HT-29 (cell line): ENCODE measurements at regions not wholly inside any gene's neighbourhood (a gene's known extent, or its start where the extent isn't known, plus 50 kb on each side); places are given as distances from the start of the nearest gene placed in this dataset.
A peak's percentile ranks its signal among the peaks of the same experiment; 100 is the strongest.
"Not testable (repeated sequence)": the region's sequence is repeated elsewhere in the genome, so short reads cannot be mapped to it uniquely, and the experiment has no call there.

Experiments
- DNase-seq: peaks from one replicate; pipeline ENCODE4 v3.0.0-alpha.2; 2015; ENCODE audit warnings: low spot score

DNA sequence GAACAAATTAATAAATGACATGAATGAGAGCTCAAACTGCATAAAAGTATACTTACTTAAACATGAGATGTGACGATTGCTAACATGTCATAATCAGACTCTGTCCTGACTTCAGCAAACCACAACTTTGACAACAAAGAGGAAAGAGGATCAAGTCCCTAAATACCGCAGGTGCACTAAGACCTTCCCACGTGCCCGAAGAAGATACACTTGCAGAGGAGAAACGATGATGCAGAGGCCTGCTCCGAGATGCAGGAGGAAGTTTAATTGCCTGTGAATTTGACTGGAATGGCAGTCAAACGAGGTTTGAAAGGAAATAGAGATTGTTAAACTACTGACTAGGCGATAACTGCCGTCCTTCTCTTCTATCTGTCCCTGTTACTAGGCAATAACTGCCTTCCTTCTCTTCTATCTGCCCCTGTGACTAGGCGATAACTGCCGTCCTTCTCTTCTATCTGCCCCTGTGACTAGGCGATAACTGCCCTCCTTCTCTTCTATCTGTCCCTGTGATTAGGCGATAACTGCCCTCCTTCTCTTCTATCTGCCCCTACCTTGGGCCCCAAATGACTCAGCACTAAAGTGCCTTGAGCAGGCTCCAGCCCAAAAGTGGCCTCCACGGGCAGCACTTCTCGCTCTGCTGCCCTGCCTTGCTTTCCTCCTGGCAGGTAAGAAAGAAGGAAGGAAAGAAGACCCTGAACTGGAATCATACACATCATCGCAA lies 2226.0 kb upstream of the DEFB115 start:
- DNase-seq = not testable (repeated sequence)

DNA sequence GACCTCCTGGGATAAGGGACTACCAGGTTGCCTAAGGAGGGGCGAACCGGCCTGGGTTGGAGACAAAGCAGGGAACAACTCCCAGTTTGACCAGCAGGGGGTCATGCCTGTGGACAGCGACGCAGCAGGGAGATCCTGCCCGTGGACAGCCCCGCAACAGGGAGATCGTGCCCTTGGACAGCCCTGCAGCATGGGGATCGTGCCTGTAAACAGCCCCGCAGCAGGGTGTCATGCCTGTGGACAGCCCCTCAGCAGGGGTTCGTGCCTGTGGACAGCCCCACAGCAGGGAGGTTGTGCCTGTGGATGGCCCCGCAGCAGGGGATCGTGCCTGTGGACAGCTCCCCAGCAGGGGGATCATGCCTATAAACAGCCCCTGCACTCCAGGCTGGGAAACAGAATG lies 2213.2 kb upstream of the DEFB115 start:
- DNase-seq = peak; percentile 5

DNA sequence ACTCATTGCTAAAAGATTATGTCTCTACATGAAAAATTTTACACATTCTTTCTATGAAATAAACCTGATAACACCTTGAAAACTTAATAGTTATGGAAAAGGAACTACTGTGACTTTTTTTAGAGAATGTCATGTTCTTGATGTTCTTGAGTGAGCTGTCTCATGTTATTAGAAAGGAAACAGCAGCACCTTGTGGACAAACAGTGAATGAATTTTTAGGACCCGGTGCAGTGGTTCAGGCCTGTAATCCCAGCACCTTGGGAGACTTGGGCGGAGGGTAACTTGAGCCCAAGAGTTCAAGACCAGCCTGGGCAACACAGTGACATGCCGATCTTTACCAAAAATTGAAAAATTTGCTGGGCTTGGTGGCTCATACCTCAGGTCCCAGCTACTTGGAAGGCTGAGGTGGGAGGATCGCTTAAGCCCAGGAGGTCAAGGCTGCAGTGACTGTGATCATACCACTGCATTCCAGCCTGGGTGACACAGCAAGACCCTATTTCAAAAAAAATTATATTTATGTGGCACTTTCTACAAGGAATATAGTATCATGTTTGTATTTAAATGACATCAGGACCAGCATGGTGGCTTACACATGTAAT lies 2207.4 kb upstream of the DEFB115 start:
- peak; percentile 72 for DNase-seq

DNA sequence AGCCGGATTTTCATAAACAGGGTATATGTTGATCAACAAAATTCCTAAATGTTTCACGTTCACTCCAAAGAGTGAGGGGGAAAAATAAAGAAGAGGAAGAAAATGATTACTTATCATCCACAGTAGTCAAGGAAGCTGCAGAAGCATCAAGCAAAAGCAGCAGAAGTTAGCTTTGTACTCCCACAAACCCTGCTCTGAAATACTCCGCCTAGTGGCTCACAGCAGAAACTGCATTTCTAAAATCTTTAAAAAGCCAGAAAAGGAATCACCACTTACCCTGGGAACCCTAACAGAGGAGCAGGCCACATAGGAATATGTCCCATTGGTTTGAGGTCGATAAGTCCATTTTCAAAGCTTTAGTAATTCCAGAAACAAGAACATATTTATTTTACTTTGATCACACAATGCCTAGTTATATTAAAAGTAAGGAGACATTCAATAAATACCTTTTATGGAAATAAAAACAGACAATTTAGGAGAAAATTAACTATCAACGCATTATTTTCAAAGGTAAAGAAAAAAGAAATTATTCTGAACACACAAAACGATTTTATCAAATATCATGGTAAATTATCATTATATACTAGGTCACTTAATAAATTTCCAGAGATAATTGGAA lies 2199.5 kb upstream of the DEFB115 start:
- DNase-seq = peak; percentile 49

DNA sequence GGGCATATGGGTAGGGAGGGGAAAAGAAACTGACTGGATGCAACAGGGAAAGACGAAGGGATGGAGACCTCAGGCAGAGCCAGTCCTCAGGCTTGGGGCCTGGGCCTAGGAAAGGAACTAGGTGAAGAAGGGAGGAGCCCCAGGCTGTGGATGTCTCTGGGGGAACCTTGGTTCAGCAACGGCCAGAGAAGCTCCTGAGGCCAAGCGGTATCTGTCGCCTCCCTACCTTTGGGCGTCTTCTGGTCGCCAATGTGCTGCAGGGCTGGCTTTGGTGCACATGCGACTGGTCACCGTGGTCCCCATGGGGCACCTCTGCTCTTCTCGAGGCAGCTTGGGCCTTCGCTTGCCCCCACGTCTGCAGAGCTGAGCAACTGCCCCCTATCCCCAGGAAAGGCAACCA lies 2195.0 kb upstream of the DEFB115 start:
- not testable (repeated sequence) for DNase-seq

DNA sequence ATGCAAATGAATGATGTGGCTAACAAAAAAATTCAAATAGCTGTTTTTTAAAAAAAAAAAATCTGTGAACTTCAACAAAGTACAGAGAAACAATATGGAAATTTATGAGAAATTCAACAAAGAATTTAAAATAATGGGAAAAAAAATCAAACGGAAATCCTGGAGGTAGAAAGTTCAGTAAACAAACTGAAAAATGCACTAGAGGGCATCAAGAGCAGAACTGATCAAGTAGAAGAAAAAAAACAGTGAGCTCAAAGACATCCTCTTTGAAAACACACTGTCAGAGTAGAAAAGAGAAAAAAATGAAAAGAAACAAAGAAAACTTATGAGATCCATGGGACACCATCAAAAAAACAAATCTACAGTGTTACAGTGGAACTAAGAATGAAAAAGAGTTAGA lies 2191.1 kb upstream of the DEFB115 start:
- not testable (repeated sequence) for DNase-seq

DNA sequence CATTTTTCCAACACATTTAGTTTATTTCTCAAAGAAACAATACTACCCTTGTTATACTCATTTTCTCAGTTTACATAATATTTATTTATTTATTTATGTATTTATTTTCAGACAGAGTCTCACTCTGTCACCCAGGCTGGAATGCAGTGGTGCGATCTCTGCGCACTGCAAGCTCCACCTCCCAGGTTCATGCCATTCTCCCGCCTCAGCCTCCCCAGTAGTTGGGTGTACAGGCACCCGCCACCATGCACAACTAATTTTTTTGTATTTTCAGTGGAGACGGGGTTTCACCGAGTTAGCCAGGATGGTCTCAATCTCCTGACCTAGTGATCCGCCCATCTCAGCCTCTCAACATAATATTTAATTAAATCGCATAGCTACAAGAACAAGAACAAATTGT lies 2183.8 kb upstream of the DEFB115 start:
- not testable (repeated sequence) for DNase-seq

DNA sequence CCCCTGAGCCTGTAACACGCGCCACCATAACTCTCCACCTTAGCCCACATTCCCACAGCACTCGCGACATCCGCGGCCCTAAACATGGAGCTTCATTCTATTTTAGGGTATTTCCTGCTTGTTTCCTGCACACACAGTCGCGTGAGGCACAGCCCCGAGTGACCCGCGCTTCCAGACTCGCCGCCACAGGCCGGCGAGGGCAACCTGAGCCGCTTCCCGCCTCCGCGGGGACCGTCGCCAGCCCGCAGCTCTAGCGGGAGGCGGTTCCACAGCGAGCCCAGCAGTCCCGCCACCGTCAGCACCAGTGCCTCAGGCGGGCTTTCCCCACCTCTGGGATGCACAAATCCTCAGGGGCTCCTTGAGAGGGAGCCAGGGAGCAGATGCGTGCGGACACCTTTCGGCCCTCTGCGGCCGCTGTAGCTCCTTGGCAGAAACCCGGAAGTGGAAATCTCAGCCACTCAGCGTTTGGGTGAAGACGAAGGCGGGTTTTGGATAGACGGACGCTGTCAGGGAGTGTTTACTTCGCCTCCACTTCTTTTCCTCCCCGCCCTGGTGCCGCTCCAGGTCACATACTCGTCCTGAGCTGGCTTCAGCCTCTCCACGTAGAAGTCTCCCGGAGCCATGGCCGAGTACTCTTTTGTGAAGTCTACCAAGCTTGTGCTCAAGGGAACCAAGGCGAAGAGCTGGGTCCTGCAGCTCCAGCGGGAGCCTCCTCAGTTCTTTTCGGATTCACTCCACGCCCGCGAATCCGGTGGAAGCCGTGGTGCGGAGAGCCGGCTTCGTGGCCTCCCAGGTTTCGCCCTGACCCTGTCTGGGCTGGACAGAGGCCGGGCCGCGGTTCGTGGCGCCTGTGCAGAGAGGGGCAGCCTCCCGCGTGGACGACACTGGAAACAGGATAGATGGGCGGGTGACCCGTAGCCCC lies 2177.4 kb upstream of the DEFB115 start:
- DNase-seq = no peak

DNA sequence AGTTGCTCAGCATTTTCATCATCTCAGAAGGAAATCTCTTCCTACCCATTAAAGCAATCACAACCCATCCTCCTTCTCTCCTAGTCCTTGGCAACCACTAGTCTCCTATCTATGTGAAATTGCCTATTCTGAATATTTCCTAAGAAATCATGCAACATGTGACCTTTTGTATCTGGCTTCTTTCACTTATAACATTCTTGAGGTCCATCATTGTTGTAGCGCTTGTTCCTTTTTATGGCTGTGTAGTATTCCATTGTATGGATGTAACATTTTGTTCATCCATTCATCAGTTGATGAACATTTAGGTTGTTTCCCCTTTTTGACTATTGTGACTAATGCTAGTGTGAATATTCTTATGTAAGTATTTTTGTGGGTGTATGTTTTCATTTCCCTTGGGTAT lies 2175.8 kb upstream of the DEFB115 start:
- DNase-seq = not testable (repeated sequence)

DNA sequence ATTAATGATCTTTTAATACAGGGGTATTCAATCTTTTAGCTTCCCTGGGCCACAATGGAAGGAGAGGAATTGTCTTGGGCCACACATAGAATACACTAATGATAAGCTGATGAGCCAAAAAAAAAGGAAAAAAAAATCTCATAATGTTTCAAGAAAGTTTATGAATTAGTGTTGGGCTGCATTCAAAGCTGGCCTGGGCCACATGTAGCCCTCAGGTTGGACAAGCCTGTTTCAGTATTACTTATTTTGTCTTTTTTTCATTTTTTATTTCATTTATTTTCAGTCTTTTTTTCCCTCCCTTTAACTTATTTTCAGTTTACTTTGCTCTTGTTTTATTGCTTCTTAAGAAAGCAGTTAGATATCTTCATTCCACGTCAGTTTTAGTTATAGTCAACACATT lies 2171.8 kb upstream of the DEFB115 start:
- no peak for DNase-seq

DNA sequence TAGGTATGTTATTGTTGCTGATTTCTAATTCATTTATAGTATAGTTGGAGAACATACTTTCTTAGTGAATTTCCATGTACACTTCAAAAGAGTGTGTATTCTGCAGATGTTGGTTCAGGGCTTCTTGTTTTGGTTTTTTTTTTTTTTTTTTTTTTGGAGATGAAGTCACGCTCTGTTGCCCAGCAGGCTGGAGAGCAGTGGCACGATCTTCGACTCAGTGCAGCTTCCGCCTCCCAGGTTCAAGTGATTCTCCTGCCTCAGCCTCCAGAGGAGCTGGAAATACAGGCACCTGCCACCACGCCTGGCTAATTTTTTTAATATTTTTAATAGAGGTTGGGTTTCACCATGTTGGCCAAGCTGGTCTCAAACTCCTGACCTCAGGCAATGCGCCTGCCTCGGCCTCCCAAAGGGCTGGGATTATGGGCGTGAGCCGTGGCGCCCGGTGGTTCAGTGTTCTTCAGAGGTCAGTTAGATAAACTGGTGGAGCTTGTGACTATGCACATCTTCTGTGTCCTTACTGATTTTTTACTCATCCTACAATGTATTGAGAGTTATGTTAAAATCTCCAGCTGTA lies 2171.2 kb upstream of the DEFB115 start:
- not testable (repeated sequence) for DNase-seq

DNA sequence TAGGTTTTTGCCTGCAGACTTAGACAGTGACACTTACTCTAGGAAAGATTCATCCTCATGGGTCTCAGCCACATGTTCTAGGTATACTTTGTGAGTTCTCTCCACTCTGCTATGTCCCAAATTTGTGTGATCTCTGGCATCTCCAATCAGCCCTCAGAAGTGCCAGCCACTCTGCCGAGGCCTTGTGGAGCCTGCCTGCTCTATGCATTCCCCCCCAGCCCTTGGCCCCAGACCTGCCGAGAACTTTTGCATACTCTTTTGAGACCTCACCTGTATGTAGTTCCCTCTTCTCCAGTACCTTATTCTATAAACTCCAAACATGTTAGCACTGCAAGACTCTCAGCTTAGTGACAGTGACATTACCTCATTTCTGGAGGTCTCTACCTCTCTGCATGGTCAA lies 2170.5 kb upstream of the DEFB115 start:
- DNase-seq = no peak

DNA sequence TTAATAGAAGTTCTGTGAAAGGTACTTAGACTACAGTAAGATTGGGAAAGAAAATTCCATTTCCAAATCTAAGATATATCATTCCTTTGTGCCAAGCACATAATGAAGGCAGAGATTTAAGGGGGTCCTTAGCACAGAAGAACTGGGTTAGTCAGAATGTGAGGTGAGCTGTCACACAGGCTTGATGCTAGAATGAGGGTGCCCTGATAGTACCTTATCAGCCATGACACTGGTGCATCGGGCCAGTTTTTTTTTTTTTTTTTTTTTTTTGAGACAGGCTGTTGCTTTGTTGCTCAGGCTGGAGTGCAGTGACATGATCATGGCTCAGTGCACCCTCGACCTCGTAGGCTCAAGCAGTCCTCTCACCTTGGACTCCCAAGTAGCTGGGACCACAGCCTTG lies 2169.6 kb upstream of the DEFB115 start:
- not testable (repeated sequence) for DNase-seq

DNA sequence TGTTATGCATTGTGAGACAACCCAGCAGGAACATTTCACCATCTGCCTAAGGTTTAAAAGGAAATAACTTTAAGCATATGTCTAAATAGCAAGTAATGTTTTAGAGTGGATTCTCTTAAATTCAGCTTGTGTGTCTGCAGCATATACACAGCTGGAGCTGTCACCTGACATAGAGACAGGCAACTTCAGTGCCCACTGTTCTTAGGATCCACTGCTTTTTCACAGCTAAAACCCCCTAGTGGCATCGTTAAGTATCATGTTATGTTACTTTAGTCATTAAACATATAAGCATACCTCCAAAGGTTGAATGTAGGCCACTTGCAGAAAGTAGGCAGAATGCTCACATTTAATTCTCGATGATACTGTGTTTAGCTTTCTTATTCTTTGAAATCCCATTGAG lies 2169.0 kb upstream of the DEFB115 start:
- peak; percentile 33 for DNase-seq

DNA sequence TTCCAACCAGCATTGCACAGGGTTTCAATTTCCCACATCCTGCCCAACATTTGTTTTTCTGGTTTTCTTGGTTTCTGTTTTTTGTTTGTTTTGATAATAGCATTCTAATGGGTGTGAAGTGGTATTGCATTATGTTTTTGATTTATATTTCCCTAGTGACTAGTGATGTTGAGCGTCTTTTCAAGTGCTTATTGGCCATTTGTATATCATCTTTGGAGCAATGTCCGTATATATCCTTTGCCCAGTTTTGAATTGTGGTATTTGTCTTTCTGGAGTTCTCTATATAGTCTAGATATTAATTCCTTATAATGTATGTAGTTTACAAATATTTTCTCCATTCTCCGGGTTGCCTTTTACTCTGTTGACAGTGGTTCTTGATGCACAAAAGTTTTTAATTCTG lies 2168.1 kb upstream of the DEFB115 start:
- not testable (repeated sequence) for DNase-seq

DNA sequence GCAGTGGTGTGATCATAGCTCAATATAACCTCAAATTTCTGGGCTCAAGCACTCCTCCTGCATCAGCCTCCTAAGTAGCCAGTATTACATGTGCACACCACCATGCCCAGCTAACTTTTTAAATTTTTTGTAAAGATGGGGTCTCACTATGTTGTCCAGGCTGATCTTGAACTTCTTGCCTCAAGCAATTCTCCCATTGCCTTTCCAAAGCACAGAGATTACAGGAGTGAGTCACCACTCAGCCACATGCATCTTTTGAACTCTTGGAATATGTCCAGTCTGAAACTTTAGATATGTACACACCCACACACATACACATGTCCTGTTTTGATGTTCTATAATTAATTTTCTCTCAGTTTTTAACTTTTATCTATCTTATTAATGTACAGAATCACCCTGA lies 2163.5 kb upstream of the DEFB115 start:
- not testable (repeated sequence) for DNase-seq

DNA sequence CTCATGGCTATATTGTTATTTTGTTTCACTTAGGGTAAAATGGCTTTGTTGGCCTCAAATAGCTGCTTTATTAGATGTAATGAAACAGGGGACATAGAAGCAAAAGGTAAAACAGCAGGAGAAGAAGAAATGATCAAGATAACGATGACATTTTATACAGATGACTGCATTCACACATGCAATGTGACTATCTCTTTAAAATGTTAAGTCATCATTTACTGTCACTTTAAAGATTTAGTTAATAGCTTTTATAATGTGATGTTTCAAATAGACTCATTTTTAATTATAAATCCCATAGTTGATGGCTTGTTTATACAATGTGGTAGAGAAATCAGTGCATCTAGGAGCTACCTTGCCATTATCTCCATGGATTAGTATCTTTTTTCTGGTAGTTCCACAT lies 2160.8 kb upstream of the DEFB115 start:
- DNase-seq = not testable (repeated sequence)

DNA sequence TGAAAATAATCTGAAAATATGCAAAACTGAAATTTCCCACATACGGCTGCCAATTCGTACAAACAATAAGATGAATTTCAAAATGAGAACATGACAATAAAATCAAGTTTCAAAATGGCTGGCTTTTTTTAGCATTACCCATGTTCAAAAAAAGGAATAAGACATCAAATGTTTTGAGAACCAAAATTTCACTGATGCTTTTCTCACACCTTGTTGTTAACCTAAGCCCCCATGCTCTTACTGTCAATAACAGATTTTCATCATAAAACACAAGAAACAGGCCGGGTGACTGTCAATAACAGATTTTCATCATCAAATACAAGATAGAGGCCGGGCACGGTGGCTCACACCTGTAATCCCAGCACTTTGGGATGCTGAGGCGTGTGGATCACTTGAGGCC lies 2149.6 kb upstream of the DEFB115 start:
- DNase-seq = not testable (repeated sequence)

DNA sequence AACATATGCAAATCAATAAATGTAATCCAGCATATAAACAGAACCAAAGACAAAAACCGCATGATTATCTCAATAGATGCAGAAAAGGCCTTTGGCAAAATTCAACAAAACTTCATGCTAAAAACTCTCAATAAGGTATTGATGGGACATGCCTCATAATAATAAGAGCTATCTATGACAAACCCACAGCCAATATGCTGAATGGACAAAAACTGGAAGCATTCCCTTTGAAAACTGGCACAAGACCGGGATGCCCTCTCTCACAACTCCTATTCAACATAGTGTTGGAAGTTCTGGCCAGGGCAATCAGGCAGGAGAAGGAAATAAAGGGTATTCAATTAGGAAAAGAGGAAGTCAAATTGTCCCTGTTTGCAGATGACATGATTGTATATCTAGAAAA lies 2148.1 kb upstream of the DEFB115 start:
- not testable (repeated sequence) for DNase-seq

DNA sequence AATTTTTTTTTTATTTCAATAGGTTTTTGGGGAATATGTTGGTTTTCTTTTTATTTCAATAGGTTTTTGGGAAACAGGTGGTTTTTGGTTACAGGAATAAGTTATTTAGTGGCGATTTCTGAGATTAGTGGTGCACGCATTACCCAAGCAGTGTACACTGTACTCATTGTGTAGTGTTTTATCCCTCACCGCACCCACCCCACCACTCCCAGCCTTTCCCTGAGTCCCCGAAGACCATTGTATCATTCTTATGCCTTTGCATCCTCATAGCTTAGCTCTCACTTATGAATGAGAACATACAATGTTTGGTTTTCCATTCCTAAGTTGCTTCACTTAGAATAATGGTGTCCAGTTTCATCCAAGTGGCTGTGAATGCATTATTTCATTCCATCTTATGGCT lies 2142.4 kb upstream of the DEFB115 start:
- DNase-seq = not testable (repeated sequence)

DNA sequence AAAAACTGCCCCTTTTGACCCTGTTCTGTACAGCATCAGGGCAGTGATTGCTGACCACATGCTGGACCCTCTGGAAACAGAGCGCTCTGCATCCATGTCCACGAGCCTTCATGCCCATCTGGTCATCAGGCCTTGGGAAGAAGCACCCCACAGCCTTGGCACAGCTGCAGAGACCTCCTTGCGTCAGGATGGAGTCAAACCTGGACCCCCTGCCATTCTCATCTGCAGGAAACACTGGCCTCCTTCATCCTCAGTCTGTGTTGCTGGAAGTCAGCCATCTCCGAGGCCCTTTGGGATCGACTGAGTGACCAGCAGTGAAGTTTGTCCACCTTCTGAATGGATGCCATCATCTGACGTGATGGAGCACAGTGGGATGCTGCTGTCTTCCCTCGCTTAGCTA lies 2138.3 kb upstream of the DEFB115 start:
- no peak for DNase-seq

DNA sequence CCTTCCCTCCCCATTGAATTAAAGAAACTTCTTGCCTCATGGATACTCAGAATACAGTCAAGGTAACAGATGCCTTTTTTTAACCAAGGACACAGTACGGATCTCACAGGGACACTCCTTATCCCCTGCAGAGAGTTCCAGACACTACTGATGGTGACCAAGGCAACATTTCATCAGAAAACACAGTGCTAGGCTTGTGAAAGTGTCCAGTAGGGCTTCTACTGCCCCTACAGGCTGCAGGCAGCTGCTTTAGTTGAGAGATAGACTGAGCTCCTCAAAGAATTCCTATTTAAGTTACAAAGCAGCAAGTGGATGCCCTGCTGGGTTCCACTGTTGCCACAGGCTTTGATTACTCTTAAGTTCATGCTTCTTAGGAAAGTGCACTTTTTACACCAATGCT lies 2137.8 kb upstream of the DEFB115 start:
- not testable (repeated sequence) for DNase-seq
